ENCODE measurements at regions not wholly inside any gene's neighbourhood (a gene's known extent, or its start where the extent isn't known, plus 50 kb on each side); places are given as distances from the start of the nearest gene placed in this dataset.

- H3K79me2 ChIP-seq (ENCODE audit: insufficient read depth, low read length) = no peaks in the 10 kb centered on the region
- no peak for DNase-seq (ENCODE audit: low spot score)
- H3K9ac ChIP-seq (ENCODE audit: insufficient read depth, low read depth, low read length) = no peak overlapping the region
- in situ Hi-C loops (cut with HindIII; ENCODE audit: extremely low pct_ligation_motif_present, low pct_unique_long_range_greater_than_20kb) (no loop called here), intact Hi-C loops (cut with micrococcal nuclease; ENCODE audit: unreplicated experiment) (no loop called here)
- H4K20me1 ChIP-seq (ENCODE audit: insufficient read depth, low read length) = no peaks in the 10 kb centered on the region
- POLR2A ChIA-PET = no interaction called here
- H3K36me3 ChIP-seq (replicated peaks in 1 of 2; ENCODE audit: control insufficient read depth in 1 of 2, insufficient read depth in 2 of 2, low read length in 2 of 2) = no peaks in the 10 kb centered on the region
- FAIRE-seq = no peak
- BruUV-seq (replicated peaks) = no TSS peak
- H2AFZ ChIP-seq (ENCODE audit: low read length) = no peak overlapping the region
- H3K4me2 ChIP-seq (ENCODE audit: low read depth, low read length) = no peak overlapping the region
- H3K27me3 ChIP-seq (ENCODE audit: control insufficient read depth in 1 of 2, insufficient read depth in 2 of 2, low read length in 2 of 2) = no peaks in the 10 kb centered on the region
- H3K4me3 ChIP-seq (replicated peaks in 1 of 3; ENCODE audit: insufficient read depth in 1 of 3, low read depth in 2 of 3, low read length in 3 of 3) = no peak overlapping the region
- ATAC-seq = no peak
- H3K9me3 ChIP-seq (ENCODE audit: low read length) = peaks cover 64% of the 10 kb centered on the region
- no peak overlapping the region for H3K27ac ChIP-seq (ENCODE audit: extremely low read length, insufficient read depth, low read length)
- H3K4me1 ChIP-seq (ENCODE audit: insufficient read depth, low read length) = no peaks in the 10 kb centered on the region
- CTCF ChIA-PET (ENCODE audit: low intra/inter-chr PET ratio, low total read pairs) = no interaction called here
- no peak for TF ChIP-seq ZNF567 (CRISPR knock-in tag; IDR thresholded peaks at IDR 0.05; ENCODE audit: borderline replicate concordance)
- TF ChIP-seq KLF9 (CRISPR knock-in tag; IDR thresholded peaks at IDR 0.05; ENCODE audit: low read depth) = no peak
- no peak for TF ChIP-seq ZNF329 (CRISPR knock-in tag; IDR thresholded peaks at IDR 0.05; ENCODE audit: low read depth)
- TF ChIP-seq TFDP1 (CRISPR knock-in tag; IDR thresholded peaks at IDR 0.05; ENCODE audit: borderline replicate concordance) = no peak
- TF ChIP-seq STAT5B (CRISPR knock-in tag; IDR thresholded peaks at IDR 0.05) = no peak
- TF ChIP-seq CREBL2 (CRISPR knock-in tag; IDR thresholded peaks at IDR 0.05; ENCODE audit: borderline replicate concordance) = no peak
- TF ChIP-seq JDP2 (CRISPR knock-in tag; IDR thresholded peaks at IDR 0.05; ENCODE audit: borderline replicate concordance) = no peak
- TF ChIP-seq ZNF382 (CRISPR knock-in tag; IDR thresholded peaks at IDR 0.05; ENCODE audit: borderline replicate concordance) = no peak
- no peak for TF ChIP-seq ASH2L (IDR thresholded peaks at IDR 0.05; ENCODE audit: insufficient read length, low read depth, low read length)
- TF ChIP-seq HMG20B (CRISPR knock-in tag; conservative IDR thresholded peaks at IDR 0.05) = no peak
- no peak for TF ChIP-seq KLF13 (CRISPR knock-in tag; IDR thresholded peaks at IDR 0.05)
- TF ChIP-seq ZNF296 (CRISPR knock-in tag; conservative IDR thresholded peaks at IDR 0.05) = no peak
- TF ChIP-seq AGO1 (IDR thresholded peaks at IDR 0.05; ENCODE audit: low read depth, low read length, poor library complexity, severe bottlenecking) = no peak
- TF ChIP-seq ZNF550 (CRISPR knock-in tag; IDR thresholded peaks at IDR 0.05; ENCODE audit: borderline replicate concordance) = no peak
- TF ChIP-seq, protein P1, sequence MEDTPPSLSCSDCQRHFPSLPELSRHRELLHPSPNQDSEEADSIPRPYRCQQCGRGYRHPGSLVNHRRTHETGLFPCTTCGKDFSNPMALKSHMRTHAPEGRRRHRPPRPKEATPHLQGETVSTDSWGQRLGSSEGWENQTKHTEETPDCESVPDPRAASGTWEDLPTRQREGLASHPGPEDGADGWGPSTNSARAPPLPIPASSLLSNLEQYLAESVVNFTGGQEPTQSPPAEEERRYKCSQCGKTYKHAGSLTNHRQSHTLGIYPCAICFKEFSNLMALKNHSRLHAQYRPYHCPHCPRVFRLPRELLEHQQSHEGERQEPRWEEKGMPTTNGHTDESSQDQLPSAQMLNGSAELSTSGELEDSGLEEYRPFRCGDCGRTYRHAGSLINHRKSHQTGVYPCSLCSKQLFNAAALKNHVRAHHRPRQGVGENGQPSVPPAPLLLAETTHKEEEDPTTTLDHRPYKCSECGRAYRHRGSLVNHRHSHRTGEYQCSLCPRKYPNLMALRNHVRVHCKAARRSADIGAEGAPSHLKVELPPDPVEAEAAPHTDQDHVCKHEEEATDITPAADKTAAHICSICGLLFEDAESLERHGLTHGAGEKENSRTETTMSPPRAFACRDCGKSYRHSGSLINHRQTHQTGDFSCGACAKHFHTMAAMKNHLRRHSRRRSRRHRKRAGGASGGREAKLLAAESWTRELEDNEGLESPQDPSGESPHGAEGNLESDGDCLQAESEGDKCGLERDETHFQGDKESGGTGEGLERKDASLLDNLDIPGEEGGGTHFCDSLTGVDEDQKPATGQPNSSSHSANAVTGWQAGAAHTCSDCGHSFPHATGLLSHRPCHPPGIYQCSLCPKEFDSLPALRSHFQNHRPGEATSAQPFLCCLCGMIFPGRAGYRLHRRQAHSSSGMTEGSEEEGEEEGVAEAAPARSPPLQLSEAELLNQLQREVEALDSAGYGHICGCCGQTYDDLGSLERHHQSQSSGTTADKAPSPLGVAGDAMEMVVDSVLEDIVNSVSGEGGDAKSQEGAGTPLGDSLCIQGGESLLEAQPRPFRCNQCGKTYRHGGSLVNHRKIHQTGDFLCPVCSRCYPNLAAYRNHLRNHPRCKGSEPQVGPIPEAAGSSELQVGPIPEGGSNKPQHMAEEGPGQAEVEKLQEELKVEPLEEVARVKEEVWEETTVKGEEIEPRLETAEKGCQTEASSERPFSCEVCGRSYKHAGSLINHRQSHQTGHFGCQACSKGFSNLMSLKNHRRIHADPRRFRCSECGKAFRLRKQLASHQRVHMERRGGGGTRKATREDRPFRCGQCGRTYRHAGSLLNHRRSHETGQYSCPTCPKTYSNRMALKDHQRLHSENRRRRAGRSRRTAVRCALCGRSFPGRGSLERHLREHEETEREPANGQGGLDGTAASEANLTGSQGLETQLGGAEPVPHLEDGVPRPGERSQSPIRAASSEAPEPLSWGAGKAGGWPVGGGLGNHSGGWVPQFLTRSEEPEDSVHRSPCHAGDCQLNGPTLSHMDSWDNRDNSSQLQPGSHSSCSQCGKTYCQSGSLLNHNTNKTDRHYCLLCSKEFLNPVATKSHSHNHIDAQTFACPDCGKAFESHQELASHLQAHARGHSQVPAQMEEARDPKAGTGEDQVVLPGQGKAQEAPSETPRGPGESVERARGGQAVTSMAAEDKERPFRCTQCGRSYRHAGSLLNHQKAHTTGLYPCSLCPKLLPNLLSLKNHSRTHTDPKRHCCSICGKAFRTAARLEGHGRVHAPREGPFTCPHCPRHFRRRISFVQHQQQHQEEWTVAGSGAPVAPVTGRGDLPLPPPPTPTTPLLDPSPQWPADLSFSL (CRISPR knock-in tag; IDR thresholded peaks at IDR 0.05) = no peak
Measured at GRCh38 chr3:26132942-26133341, 343.1 kb downstream of the OXSM start.

All from HepG2 (cell line).